Vagina (tissue), 2 donors: ENCODE measurements at regions not wholly inside any gene's neighbourhood (a gene's known extent, or its start where the extent isn't known, plus 50 kb on each side); places are given as distances from the start of the nearest gene placed in this dataset.

Experiments
- DNase-seq, 2 donors: peaks; one replicate each; pipeline ENCODE4 v3.0.0-alpha.2; 2017; ENCODE audit errors: extremely low spot score in 2 of 2
- H3K27ac ChIP-seq: fragments of 200-600 bp; sonication (generic); one replicate; pipeline ENCODE4 v1.5.1; 2019
- H3K27me3 ChIP-seq: fragments of 200-600 bp; sonication (generic); one replicate; pipeline ENCODE4 v1.5.1; 2019
- H3K36me3 ChIP-seq, 2 donors: fragments of 200-600 bp; sonication (generic); one replicate each; pipeline ENCODE4 v1.5.1; 2017 to 2019
- H3K4me1 ChIP-seq: fragments of 200-600 bp; sonication (generic); one replicate; pipeline ENCODE4 v1.5.1; 2019
- H3K4me3 ChIP-seq, 2 donors: fragments of 200-600 bp; sonication (generic); 1 replicate in 1 of 2; 2 replicates in 1 of 2; pipeline ENCODE4 v1.5.1; 2016 to 2019
- H3K9me3 ChIP-seq: fragments of 200-600 bp; sonication (generic); one replicate; pipeline ENCODE4 v1.5.1; 2019
- POLR2A ChIP-seq, 2 donors: fragments of 450-650 bp; IDR thresholded peaks; one replicate each; pipeline ENCODE4 v1.6.1; 2017; ENCODE audit warnings: antibody characterized with exemption in 2 of 2, mild to moderate bottlenecking in 2 of 2, moderate library complexity in 2 of 2
- POLR2AphosphoS5 ChIP-seq, 2 donors: sonication (generic); formaldehyde crosslinking; IDR thresholded peaks; one replicate each; pipeline ENCODE4 v1.9.0; 2017; ENCODE audit warnings: antibody characterized with exemption in 2 of 2, mild to moderate bottlenecking in 2 of 2, low read depth in 1 of 2; ENCODE audit not compliant: insufficient read depth in 1 of 2
- intact Hi-C: fragments of 100-400 bp; cut with DNase I; formaldehyde crosslinking; loops from one replicate; pipeline ENCODE4 v1.15.1; 2023
- TF ChIP-seq, protein P1 (sequence below), 3 experiments: fragments of 450-650 bp in 2 of 3; fragments of 200-600 bp in 1 of 3; sonication (generic) in 1 of 3; IDR thresholded peaks; one replicate each; pipeline ENCODE4 v1.5.1; 2017 to 2019; ENCODE audit warnings: antibody characterized with exemption in 3 of 3, mild to moderate bottlenecking in 2 of 3, moderate library complexity in 2 of 3

DNA sequence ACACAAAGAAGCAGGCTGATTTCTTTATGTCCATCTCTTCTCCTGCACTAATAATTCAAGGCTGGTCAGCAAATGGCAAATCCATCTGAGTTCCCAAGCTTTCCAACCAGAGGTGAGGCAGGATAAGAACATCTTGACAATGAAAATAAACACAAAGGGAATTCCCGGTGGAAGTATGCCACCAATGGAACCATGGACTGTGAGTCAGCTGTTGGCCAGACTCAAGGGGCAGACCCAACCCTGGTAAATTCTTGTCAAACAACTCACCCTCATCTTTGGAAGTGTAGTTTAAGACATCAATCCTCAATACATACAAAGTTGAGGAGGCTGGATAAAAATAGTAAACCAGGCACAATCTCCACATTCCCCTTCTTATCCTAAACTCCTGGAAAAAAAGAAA is 74.3 kb upstream of the CES5A start:
- Histone ChIP-seq H3K27me3 (no peaks in the 10 kb centered on the region), H3K4me3 (no peak overlapping the region), H3K9me3 (no peaks in the 10 kb centered on the region), H3K4me1 (peaks cover 3% of the 10 kb centered on the region), H3K36me3 (no peaks in the 10 kb centered on the region), H3K27ac (no peak overlapping the region)
- intact Hi-C loops, result no loop called here
- no peak for DNase-seq
- TF ChIP-seq POLR2A (IDR thresholded peaks at IDR 0.05), result no peak
- no peak for TF ChIP-seq POLR2AphosphoS5 (IDR thresholded peaks at IDR 0.05; ENCODE audit: insufficient read depth in 1 of 2, low read depth in 1 of 2)
- TF ChIP-seq, protein P1, sequence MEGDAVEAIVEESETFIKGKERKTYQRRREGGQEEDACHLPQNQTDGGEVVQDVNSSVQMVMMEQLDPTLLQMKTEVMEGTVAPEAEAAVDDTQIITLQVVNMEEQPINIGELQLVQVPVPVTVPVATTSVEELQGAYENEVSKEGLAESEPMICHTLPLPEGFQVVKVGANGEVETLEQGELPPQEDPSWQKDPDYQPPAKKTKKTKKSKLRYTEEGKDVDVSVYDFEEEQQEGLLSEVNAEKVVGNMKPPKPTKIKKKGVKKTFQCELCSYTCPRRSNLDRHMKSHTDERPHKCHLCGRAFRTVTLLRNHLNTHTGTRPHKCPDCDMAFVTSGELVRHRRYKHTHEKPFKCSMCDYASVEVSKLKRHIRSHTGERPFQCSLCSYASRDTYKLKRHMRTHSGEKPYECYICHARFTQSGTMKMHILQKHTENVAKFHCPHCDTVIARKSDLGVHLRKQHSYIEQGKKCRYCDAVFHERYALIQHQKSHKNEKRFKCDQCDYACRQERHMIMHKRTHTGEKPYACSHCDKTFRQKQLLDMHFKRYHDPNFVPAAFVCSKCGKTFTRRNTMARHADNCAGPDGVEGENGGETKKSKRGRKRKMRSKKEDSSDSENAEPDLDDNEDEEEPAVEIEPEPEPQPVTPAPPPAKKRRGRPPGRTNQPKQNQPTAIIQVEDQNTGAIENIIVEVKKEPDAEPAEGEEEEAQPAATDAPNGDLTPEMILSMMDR (IDR thresholded peaks at IDR 0.05), result no peak

DNA sequence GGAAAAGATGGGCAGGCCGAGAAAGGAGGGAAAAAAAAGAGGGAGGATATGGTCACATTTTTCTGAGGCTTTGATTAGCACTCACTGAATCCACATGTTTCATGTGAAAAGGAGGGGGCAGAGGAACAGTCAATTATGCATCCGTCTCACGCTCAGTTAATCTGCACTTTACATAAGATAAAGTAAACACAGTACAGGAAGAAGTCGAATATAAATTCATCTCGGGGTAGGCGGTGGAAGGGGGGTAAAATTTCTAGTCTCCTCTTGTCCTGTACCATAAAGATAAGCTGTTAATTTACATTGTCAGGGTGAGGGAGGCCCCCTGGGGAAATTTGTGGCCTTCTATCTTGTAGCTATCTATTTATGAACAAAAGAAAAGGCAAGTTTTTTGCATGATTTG is 73.1 kb upstream of the CES5A start:
- TF ChIP-seq, protein P1 (IDR thresholded peaks at IDR 0.05), result no peak
- TF ChIP-seq POLR2A (IDR thresholded peaks at IDR 0.05), result no peak
- TF ChIP-seq POLR2AphosphoS5 (IDR thresholded peaks at IDR 0.05; ENCODE audit: insufficient read depth in 1 of 2, low read depth in 1 of 2), result no peak
- H3K4me3 ChIP-seq, result no peak overlapping the region
- peaks cover 5% of the 10 kb centered on the region for H3K4me1 ChIP-seq
- no peak for DNase-seq
- no peak overlapping the region for H3K27ac ChIP-seq
- no peaks in the 10 kb centered on the region for H3K9me3 ChIP-seq
- intact Hi-C loops, result no loop called here
- H3K27me3 ChIP-seq, result no peaks in the 10 kb centered on the region
- no peaks in the 10 kb centered on the region for H3K36me3 ChIP-seq

DNA sequence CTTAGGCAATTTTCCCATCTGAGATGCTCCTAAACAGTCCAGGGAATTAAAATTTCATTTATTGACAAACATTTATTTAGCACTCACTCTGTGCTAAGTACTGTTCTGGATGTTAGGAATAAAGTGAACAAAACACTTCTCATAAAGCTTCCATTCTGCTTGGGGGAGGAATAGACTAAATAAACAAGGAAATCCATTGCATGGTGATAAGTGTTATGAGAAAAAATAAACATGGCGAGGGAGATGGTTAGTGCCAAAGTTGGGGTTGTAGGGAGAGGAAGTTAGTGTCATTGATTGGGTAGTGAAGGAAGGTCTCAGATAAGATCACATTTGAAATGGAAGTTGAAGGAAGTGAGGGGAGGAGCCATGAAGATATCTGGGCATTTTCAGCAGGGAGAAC is 72.2 kb upstream of the CES5A start:
- DNase-seq, result no peak
- intact Hi-C loops, result no loop called here
- no peak for TF ChIP-seq POLR2AphosphoS5 (IDR thresholded peaks at IDR 0.05; ENCODE audit: insufficient read depth in 1 of 2, low read depth in 1 of 2)
- TF ChIP-seq, protein P1 (IDR thresholded peaks at IDR 0.05), result no peak
- no peak for TF ChIP-seq POLR2A (IDR thresholded peaks at IDR 0.05)
- Histone ChIP-seq H3K27me3 (no peaks in the 10 kb centered on the region), H3K36me3 (no peaks in the 10 kb centered on the region), H3K9me3 (no peaks in the 10 kb centered on the region), H3K4me3 (no peak overlapping the region), H3K27ac (no peak overlapping the region), H3K4me1 (peaks cover 5% of the 10 kb centered on the region)

DNA sequence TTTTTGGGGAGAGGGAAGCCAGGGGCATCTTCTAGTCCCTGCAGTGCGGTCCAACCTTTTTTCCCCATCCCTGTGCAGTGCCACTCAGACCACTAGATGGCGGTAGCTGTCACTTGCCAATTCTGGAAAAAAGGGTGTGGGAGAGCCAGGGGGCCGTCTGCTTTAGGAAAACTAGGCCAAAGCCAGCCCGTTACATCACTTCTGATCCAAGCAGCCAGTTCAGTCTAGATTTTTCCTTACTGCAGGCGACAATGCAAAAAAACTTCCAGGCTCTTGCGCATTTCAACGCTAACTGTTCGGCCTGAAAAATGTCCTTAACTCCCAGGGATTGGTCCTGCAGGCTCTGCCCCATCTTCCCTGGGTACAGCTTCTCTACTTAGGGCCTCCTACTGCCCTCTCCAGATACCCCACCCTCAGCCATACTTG is 69.2 kb upstream of the CES5A start:
- no peaks in the 10 kb centered on the region for H3K9me3 ChIP-seq
- H3K36me3 ChIP-seq, result no peaks in the 10 kb centered on the region
- TF ChIP-seq, protein P1 (IDR thresholded peaks at IDR 0.05), result peak; percentile 72 to 85 (median 73)
- peak in 1 of 2 donors; percentile 35 for TF ChIP-seq POLR2AphosphoS5 (IDR thresholded peaks at IDR 0.05; ENCODE audit: insufficient read depth in 1 of 2, low read depth in 1 of 2)
- no peak for TF ChIP-seq POLR2A (IDR thresholded peaks at IDR 0.05)
- intact Hi-C loops, result no loop called here
- no peak overlapping the region for H3K4me3 ChIP-seq
- DNase-seq, result no peak
- no peak overlapping the region for H3K27ac ChIP-seq
- no peaks in the 10 kb centered on the region for H3K27me3 ChIP-seq
- peaks cover 5% of the 10 kb centered on the region for H3K4me1 ChIP-seq

DNA sequence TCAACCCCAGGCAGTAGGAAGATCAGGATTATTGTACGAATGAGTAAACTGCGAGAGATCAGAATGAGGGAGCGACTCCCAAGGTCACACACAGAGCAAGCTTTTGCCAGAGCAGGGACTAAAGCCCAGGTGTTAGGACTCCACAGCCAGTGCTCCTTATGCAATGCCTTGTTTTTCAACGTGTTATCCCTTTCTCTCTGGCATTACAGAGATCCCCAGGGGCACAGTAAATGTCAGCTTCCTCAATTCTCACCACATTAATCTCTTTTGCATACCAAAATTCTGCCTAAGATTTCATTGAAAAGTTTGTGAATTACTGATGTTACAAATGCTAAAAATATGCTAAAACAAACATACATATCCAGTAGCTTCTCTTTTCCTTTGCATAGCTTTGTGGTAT is 68.1 kb upstream of the CES5A start:
- H3K4me1 ChIP-seq, result peaks cover 5% of the 10 kb centered on the region
- no peak overlapping the region for H3K4me3 ChIP-seq
- TF ChIP-seq, protein P1 (IDR thresholded peaks at IDR 0.05), result no peak
- TF ChIP-seq POLR2AphosphoS5 (IDR thresholded peaks at IDR 0.05; ENCODE audit: insufficient read depth in 1 of 2, low read depth in 1 of 2) (no peak), POLR2A (IDR thresholded peaks at IDR 0.05) (no peak)
- no peaks in the 10 kb centered on the region for H3K9me3 ChIP-seq
- no peak overlapping the region for H3K27ac ChIP-seq
- intact Hi-C loops, result loop anchor here (2.0 kb wide), 1 partner anchor 376 kb away; no protein-coding TSS in a partner anchor
- DNase-seq, result no peak
- H3K27me3 ChIP-seq, result no peaks in the 10 kb centered on the region
- no peaks in the 10 kb centered on the region for H3K36me3 ChIP-seq
